ENCODE measurements at regions not wholly inside any gene's neighbourhood (a gene's known extent, or its start where the extent isn't known, plus 50 kb on each side); places are given as distances from the start of the nearest gene placed in this dataset.
"Not testable (repeated sequence)": the region's sequence is repeated elsewhere in the genome, so short reads cannot be mapped to it uniquely, and the experiment has no call there.

DNA sequence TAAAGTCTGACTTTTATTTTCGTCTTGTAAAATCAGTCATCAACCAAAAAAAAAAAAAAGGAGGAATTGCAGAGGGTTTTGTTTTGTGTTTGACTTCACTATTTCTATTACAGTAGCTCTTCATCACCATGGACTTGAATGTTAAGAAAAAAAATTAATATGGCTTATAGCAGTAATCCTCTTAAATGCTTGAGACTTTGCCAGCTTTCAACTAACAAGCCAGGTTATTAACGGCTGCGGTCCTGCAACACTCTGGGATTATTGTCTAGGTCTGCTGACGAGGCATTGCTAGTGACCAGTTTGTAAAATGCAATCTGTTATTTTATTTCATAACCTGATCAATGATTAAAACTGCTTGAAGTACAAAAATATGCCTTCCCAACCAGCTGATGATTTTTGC, 647.2 kb upstream of the KLHL1 start:
- peak; percentile 32 for DNase-seq

DNA sequence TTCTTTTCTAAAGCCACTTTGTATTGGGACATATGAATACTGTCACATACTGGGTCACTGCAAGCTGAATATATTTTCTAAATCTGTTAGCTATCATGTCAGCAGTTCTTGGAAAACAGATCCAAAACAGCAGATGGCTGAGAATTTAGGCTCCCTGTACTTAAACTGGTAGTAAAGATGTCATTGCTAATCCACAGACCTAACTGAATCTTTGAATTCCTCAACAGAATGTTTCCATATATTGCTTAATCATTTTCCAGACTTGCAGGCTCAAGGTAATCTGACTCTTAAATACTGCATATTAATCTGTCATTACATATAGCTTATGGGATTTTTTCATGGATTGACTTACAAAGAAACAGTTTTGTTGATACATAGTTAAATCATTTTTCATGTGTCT, 639.0 kb upstream of the KLHL1 start:
- DNase-seq = peak; percentile 10

DNA sequence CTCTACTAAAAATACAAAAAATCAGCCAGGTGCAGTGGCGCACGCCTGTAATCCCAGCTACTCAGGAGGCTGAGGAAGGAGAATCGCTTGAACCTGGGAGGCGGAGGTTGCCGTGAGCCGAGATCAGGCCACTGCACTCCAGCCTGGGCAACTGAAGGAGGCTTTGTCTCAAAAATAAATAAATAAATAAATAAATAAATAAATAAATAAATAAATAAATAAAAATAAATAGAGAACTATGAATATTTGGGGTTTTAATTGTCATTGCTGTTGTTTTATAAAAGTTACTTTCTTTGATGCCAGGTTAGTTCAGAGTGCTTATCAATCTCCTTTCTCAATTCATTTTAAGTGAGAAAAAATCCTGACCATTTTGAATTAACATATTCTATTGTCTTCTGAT, 638.2 kb upstream of the KLHL1 start:
- DNase-seq = not testable (repeated sequence)

DNA sequence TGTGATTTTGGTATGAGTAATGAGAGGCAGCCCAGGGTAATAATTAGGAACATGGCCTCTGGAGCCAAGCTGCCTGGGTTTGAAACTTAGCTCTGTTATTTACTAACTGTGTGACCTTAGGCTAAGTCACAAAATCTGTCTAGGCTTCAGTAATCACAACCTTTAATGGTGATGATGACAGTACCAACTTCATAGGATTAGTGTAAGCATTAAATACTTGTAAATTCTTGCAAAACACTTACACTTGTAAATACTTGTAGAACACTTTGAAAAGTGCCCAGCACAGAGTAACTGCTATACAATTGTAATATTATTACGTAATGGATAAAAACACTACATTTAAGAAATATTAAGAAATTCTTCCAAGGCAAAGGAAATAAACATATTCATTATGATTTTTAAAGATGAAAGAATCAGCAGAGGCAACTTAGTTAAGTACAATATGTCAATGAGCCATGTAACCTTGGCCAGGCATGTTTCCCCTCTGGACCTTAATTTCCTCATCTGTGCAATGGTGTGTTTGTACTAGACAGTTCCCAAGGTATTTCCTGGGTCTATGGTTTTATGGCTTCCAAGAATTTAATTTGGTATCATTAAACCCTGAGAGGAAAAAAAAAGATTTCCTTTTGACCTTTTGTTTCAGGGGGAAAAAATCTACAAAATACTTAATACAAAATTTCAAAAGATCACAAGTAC, 628.5 kb upstream of the KLHL1 start:
- no peak for DNase-seq

DNA sequence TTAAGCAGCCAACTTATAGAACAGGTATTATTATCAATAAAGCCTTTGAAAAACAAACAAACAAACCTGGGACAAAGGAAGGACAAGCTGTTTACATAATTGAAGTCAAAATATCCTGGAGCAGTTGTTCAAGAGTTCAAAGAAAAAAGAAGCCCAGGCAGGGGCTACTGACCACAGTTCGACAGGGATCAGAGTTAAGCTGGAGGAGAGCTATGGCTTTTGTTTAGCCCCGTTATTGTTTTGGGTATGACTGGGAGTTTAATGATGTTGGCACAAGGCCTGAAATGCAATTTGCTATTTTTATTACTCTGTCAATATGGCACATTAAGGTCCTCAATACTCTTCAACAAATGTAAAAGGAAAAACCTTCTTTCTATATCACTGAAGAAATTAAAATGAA, 624.4 kb upstream of the KLHL1 start:
- peak; percentile 97 for DNase-seq

DNA sequence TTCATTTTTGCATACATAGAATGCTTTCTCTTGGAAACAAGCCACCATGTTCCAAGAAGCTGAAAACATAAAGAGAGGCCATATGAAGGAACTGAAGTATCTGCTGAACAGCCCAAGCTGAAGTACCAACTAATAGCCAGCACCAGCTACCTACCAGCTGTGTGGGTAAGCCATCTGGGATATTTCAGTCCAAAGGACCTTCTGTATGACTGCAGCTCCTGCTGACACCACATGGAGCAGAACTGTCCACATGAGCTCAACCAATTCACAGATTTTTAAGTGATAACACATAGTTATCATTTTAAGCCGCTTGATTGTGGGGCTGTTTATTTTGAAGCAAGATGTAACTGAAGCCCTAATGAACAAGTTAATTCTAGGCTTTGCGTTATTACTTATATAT, 621.1 kb upstream of the KLHL1 start:
- no peak for DNase-seq

DNA sequence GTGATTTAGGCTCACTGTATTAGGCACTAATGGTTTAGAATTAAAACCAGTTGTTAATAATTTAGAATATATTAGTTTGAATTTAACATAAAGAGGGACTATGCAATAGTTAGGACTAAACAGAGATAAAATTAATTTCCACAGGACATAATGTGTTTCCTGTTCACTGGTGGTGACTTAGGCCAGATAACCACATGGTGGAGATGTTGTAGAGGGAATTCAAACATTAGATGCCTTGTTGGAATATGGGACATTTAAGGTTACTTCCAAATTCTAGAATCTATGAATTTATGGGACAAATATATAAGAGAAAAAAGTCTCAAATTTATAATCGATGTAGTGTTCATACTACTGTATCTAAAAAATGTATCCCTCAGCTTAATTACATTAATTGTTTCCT, 615.5 kb upstream of the KLHL1 start:
- DNase-seq = peak; percentile 47

DNA sequence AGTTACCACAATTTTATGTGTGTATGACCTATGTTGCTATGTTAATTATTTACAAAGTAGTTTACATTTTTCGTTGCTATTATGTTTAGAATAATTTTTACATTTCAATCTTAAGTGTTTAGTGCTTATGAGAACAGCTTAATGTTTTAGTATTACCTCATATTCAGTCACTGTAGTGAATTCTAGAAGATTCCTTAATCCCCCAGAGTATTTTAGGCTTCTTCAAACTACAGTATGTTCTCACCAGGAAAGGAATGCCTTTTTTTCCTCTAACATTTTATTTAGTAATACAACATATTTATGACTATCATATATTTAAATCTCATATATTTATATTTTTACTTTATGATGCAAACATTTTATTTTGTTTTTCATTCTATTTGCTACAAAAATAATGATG, 612.1 kb upstream of the KLHL1 start:
- no peak for DNase-seq

DNA sequence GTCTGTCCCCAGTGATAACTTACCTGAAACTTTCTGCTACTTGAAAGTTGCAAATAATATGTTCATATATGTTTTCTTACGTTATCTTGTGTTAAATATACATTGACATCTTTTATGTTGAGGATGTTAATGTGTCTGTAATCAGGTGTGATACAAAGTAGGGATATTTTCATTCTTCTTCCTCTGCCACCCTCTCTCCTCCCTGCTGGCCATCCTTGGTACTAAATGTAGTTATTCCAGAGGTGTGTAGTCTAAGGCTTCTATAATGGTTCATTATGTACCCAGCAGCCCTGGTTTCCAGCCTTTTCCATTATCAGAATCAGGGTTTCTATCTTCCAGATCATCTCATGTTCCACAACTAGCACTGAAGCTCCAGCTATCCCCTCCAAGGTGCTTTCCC, 606.7 kb upstream of the KLHL1 start:
- no peak for DNase-seq

DNA sequence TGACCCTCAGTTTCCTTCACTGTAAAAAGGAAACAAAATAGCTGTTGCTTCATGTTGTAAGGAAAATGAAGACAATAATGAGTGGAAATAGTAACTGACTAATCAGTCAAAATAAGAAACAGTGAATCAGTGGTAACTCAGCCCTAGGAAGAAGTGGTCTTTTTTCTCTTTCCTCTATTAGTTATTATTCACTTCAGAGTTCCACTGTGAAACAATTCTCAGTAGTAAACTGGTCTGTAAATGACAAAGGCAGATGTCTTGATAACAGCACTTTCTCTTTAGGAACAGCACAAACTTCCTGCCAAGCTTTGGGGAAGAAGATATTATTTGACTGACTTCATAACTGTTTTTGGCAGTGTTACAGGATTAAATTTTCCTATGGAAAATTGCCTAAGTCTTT, 600.5 kb upstream of the KLHL1 start:
- DNase-seq = no peak

DNA sequence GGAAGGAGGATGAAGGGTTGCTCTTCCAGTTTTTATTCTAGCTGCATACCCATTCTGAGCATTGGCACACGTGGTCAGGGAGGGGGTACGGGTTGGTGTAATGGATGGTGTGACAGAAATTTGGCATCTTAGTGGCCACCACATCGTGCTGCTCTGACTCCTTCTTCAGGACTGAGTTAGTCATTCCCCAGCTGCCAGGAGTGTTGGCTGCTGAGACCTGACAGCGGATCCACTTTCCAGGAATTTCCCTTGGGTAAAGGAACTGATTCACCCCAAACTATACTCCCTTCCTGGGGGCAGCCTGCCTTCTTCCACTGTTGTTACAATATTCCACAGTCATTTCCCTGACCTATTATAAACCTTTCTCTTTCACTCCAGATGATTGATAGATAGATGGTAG, 595.5 kb upstream of the KLHL1 start:
- DNase-seq = no peak

DNA sequence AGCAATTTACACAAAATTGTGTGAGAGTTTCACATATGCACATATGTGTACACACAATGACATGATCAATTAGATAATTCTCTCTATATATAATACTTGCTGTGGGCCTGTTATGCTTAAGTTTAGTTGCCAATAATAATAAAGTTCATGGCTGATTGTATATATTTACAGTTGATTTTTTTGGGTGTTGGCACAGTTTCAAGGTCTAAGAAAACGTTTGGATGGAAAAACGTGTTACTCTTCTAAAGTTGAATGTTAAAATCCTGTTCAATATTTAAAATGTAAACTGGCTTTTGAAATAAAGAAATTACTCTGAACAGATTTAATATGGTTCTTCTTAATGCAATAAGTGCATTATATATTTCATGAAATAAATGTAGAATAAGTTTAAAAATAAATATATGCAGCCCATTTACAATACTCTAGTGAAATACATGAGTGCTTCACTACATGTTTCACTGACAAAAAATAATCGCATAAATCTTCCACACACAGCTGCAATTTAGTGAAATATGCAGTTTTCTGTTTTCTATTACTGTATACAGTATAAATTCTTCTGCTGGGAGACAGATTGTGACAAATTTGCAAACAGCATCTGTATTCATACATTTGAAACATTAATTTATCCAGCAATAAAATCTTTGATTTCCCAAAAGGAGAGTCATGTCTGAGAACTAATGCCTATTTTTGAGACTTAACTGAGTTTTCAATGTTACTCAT, 586.9 kb upstream of the KLHL1 start:
- no peak for DNase-seq

DNA sequence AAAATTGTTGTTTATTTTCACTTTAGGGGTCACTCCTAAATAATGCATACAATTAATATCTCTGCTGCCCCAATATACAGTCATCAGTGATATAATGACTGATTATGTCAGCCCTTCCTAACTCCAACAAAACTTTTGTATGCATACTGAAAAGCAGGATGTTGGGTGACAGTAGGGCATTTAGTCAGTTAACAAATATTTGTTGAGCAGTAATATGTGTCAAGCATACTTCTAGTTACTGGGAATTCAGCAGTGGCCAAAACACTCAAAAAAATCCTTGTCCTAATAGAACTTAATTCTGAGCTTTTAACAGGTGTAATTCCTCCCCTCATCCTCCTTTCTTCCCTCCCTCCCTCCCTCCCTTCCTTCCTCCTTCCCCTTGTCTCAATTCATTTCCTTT, 560.7 kb upstream of the KLHL1 start:
- DNase-seq = no peak

DNA sequence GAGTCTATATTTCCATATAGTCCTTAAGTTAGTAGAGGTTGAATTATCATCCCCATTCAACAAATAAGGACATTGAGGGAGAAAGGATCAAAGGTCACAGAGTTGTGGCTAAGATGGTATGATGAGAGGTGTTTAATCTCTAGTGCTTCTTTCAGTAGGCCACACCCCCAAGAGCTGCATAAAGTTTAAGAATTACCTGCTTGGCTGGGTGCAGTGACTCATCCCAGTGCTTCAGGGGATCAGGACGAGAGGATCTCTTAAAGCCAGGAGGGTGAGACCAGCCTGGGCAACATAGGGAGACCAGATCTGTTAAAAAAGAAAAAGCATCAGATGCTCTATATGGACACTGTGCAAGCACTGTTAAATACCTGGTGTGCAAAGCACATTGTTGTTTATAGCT, 560.0 kb upstream of the KLHL1 start:
- no peak for DNase-seq

DNA sequence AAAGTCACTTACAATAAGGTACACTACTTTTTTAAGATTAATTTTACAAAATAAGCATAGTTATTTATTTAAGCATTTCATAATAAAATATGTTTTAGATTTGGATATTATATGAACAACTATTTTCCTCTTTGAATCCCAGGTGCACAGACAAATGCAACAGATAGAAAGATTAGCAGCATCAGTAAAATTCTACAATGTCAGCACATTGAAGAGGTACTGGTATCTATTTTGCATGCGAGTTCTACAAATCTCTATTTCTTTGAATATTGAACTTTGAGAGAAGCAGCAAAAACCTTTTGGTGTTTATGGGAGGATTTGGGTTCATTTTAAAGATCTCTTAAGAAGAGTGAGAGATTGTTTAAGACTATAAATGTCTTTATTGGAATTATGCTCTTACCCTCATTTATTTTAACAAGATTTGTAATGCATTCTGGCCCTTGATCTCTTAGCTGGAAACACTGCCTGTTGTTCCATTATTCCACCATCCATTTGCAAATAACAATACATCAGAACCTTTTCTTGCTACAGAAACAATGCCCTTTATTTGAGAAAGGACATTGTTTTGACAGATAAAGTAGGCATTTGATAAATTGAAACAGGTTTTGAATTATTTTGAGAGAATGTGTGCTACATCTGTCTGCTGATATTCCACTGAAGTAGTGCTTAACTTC, 558.8 kb upstream of the KLHL1 start:
- no peak for DNase-seq

DNA sequence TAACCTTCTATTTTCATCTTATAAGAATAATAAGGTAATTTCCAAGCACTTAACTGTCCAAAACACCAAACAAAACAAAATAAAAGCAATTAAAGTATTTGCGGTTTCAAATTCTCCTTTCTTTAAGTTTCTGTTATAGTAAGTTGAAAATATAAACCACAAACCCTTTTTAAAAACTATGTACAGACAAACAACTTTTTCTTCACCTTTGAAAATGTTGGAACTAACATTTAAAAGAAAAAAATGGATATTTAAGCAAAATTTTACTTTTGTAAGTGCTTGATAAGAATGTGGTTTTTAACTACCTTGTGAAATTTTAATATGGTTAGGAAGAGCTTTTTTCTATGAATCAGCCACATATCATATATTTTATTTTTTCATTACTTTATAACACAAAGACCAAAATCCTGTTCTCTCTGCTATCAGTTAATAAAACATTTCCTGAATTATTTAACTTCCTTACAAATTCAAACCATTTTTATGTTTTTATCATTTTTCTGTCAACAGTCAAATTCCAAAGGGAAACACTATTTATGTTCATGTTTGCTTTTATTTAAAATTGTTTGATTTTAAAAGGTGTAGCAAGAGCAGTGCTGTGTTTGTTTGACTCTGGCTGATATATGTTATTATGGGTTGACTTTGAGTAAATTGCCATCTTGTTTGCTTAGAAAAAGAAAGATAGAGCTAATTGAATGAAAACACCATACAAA, 554.1 kb upstream of the KLHL1 start:
- DNase-seq = peak; percentile 62

DNA sequence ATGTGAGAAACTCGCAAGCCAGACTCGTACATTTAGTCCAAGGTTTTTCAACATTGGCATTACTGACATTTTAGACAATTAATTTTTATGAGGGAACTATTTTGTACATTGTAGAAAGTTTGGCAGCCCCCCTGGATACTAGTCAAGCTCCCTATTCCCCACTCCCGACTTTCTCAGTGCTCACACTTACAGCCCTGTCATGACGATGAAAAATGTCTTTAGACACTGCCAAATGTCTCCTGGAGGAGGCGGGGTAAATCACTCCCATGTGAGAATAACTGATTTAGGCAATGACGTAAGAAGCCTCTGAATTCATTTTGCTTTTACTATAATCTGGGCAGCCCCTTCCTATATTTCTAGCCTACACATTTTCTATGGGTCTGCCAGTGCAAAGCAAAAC, 535.8 kb upstream of the KLHL1 start:
- DNase-seq = no peak

DNA sequence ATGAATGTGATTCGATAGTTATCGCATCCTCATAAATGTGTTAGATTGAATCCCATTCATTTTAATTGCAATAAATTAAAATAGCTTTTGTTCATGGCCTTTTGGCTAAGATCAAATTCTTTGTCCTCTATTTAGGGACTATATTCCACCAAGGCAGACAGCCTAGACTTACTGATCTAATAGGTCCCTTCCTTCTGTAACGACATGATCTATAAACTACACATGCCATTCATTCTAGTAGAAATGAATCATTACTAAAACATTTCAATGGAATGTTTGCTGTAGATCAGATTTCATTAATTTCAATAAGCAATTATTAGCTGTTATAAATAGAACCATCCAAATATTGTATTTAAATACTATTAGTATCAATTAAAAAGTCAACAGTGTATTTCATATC, 526.6 kb upstream of the KLHL1 start:
- DNase-seq = no peak

DNA sequence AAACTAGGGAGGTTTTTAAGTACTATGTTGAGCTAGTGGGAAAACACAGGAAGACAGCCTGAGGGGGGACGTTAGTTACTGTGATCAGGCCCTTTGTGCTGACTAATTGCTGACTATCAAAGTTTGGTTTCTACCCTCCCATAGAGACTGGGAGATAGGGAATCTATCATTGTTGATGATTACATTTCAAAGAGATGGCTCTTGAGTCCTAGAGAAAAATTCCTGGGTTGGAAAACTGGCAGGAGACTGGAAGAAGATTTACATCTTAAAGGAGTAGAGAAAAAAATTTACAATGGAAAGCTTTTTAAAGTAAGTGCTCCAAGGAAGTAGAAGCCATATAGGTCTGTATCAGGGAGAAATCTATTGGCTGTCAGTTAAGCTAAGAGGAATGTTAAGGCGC, 522.0 kb upstream of the KLHL1 start:
- no peak for DNase-seq

DNA sequence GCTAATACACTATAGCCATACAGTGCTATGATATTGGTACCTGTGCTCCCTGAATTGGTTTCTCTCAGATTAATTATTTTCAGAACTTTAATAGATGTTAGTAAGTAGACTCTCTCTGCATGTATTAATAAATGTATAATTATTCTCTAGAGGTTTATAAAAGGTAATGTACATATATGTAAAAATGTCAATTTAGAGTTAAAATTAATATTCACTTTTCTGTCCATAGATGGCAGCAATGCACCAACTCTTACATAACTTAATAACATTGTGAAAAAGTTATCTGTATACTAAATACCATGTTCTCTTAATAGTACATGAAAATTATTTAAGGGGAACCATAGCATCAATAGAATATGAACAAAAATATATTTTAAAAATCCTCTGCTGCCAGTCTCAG, 515.0 kb upstream of the KLHL1 start:
- DNase-seq = peak; percentile 43

DNA sequence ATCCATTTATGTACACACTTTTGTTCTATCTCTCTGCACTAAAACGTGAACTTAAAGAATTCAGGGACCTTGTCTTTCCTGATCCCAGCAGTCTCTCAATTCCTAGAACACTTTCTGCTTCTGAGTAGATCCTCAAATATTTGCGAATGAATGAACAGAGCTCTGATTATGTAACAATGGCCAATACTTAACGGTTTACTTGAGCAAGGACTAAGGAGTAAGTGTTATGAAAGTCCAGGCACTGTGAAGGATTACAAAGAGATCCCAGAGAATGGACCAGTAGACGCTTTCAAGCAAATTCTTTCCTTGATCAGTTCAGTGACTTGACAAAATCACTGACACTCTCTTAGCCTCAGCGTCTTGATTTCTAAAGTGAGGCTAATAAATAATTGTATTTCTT, 514.5 kb upstream of the KLHL1 start:
- DNase-seq = no peak

DNA sequence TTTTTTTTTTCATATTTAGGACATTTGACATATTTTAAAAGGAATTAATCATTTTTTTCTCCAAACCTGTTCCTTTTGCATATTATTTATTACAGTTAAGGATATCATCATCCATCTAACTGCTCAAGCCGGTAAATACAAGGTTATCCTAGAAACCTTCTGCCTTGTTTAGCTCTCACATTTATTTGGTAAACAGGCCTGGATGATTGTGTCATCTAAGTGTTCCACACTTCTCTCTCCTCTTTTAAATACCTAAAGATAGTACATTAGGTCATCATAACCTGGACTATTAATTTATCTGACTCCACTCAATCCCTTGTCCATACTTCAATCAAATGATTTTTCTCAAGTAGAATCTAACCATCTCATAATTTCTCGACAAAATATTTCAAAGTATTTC, 511.7 kb upstream of the KLHL1 start:
- no peak for DNase-seq

DNA sequence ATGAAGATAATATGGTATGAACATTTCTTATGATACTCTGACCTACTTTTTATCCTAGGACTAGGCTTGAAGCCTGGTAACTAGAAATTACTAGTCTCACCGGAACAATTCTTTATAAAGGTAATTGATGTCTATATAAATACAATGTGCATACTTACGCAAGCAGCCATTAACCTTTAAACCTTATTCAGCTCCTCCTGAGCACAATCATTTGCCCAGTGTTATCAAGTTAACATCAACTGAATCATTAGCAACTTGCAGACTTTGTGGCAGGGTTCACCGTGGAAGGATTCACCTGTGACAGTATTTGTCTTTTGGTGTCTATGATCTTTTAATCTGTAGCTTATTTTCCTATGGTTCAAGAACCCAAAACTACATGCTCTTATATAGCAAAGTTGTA, 508.6 kb upstream of the KLHL1 start:
- DNase-seq = no peak

DNA sequence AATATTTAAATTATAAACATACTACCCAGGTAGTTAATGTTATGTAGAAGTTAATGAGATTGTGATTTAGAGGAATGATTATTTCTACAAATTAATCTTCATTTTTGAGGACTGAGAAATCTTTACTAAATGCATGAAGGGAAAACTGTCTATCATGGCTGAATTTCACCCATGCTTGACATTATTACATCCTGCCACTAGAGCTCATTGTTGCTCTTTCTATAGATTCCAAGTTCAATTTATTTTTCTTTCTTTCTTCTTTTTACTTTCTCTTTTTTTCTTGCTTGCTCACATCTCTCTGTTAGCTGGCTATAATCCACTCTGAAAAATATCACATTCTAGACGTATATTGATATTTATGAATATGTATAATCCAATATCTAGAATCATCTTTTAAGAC, 505.0 kb upstream of the KLHL1 start:
- DNase-seq = peak; percentile 39

Measured in NCI-H1092 treated with DMSO at 0.1 percent for 48 hours (cell line).